DND-41 (cell line): ENCODE measurements at regions not wholly inside any gene's neighbourhood (a gene's known extent, or its start where the extent isn't known, plus 50 kb on each side); places are given as distances from the start of the nearest gene placed in this dataset.

Source experiments
- ATAC-seq: fragments of 200-7000 bp; cut with Tn5 transposase; 3 replicates; pipeline ENCODE4 v1.9.1; 2021; ENCODE audit warnings: low read depth; ENCODE audit not compliant: insufficient read depth
- DNase-seq: peaks from one replicate; pipeline ENCODE4 v3.0.0-alpha.2; 2020
- H2AFZ ChIP-seq: 2 replicates; pipeline ENCODE4 v1.6.0; 2012; ENCODE audit warnings: low read depth, low read length
- H3K27ac ChIP-seq: 2 replicates; pipeline ENCODE4 v1.5.1; 2012; ENCODE audit warnings: low read length, inconsistent platforms
- H3K27me3 ChIP-seq: fragments of 200-600 bp; sonication (generic); 2 replicates; pipeline ENCODE4 v1.6.0; 2012; ENCODE audit warnings: low read length, mild to moderate bottlenecking, inconsistent platforms; ENCODE audit not compliant: insufficient read depth, poor library complexity
- H3K36me3 ChIP-seq: 2 replicates; pipeline ENCODE4 v1.5.1; 2012; ENCODE audit warnings: low read length, inconsistent platforms; ENCODE audit not compliant: insufficient read depth
- H3K4me1 ChIP-seq: 2 replicates; pipeline ENCODE4 v1.5.1; 2012; ENCODE audit warnings: mild to moderate bottlenecking, low read length; ENCODE audit not compliant: insufficient read depth
- H3K4me2 ChIP-seq: 2 replicates; pipeline ENCODE4 v1.6.0; 2012; ENCODE audit warnings: mild to moderate bottlenecking, moderate library complexity, low read length, inconsistent platforms; ENCODE audit not compliant: insufficient read depth
- H3K4me3 ChIP-seq, 2 experiments: fragments of 200-600 bp in 1 of 2; shearing (Covaris generic) in 1 of 2; 2 replicates each; pipeline ENCODE4 v1.5.1; 2012 to 2016; ENCODE audit warnings: inconsistent platforms in 2 of 2, low read length in 2 of 2, mild to moderate bottlenecking in 2 of 2, low read depth in 1 of 2, moderate library complexity in 1 of 2
- H3K79me2 ChIP-seq: 2 replicates; pipeline ENCODE4 v1.6.0; 2012; ENCODE audit warnings: low read length, inconsistent platforms; ENCODE audit not compliant: insufficient read depth
- H3K9ac ChIP-seq: 2 replicates; pipeline ENCODE4 v1.6.0; 2012; ENCODE audit warnings: low read depth, mild to moderate bottlenecking, inconsistent platforms, low read length, moderate library complexity
- H3K9me3 ChIP-seq: 2 replicates; pipeline ENCODE4 v1.5.1; 2012; ENCODE audit warnings: low read length, moderate library complexity, mild to moderate bottlenecking, inconsistent platforms; ENCODE audit not compliant: insufficient read depth, severe bottlenecking
- H4K20me1 ChIP-seq: 2 replicates; pipeline ENCODE4 v1.6.0; 2012; ENCODE audit warnings: low read length; ENCODE audit not compliant: insufficient read depth
- CTCF ChIP-seq: IDR thresholded peaks from 2 replicates; pipeline ENCODE4 v1.5.1; 2012; ENCODE audit warnings: borderline replicate concordance, low read length, moderate library complexity, mild to moderate bottlenecking; ENCODE audit not compliant: poor library complexity, severe bottlenecking; ENCODE audit errors: extremely low read depth
- EZH2 ChIP-seq: IDR thresholded peaks from 3 replicates; pipeline ENCODE4 v1.6.1; 2012; ENCODE audit warnings: borderline replicate concordance, low read depth, mild to moderate bottlenecking, moderate library complexity, low read length, inconsistent platforms; ENCODE audit not compliant: severe bottlenecking

- H3K36me3 ChIP-seq, result no peaks in the 10 kb centered on the region
- no peak overlapping the region for H2AFZ ChIP-seq
- H3K79me2 ChIP-seq, result no peaks in the 10 kb centered on the region
- DNase-seq (no peak), ATAC-seq (no peak)
- no peak overlapping the region for H3K4me3 ChIP-seq
- H3K27ac ChIP-seq, result no peak overlapping the region
- TF ChIP-seq CTCF (no peak), EZH2 (no peak)
- peaks cover 24% of the 10 kb centered on the region for H3K27me3 ChIP-seq
- no peaks in the 10 kb centered on the region for H3K9me3 ChIP-seq
- H3K9ac ChIP-seq, result no peak overlapping the region
- H3K4me1 ChIP-seq, result no peaks in the 10 kb centered on the region
- H4K20me1 ChIP-seq, result 0 out of 2 replicates have a peak, but pooled peaks cover 2% of the 10 kb centered on the region
- H3K4me2 ChIP-seq, result no peak overlapping the region
Measured at GRCh38 chr11:116244439-116244838, 528.3 kb downstream of the BUD13 start.

- no peak overlapping the region for H3K9ac ChIP-seq
- no peak overlapping the region for H3K27ac ChIP-seq
- DNase-seq (no peak), ATAC-seq (no peak)
- H3K9me3 ChIP-seq, result no peaks in the 10 kb centered on the region
- no peak overlapping the region for H2AFZ ChIP-seq
- H3K4me1 ChIP-seq, result no peaks in the 10 kb centered on the region
- H3K36me3 ChIP-seq, result no peaks in the 10 kb centered on the region
- H4K20me1 ChIP-seq, result 0 out of 2 replicates have a peak, but pooled peaks cover 2% of the 10 kb centered on the region
- H3K4me3 ChIP-seq, result no peak overlapping the region
- H3K79me2 ChIP-seq, result no peaks in the 10 kb centered on the region
- no peak overlapping the region for H3K4me2 ChIP-seq
- no peak for TF ChIP-seq EZH2
- no peak for TF ChIP-seq CTCF
- H3K27me3 ChIP-seq, result peaks cover 23% of the 10 kb centered on the region
Measured at GRCh38 chr11:116243991-116244390, 528.8 kb downstream of the BUD13 start.

DNA sequence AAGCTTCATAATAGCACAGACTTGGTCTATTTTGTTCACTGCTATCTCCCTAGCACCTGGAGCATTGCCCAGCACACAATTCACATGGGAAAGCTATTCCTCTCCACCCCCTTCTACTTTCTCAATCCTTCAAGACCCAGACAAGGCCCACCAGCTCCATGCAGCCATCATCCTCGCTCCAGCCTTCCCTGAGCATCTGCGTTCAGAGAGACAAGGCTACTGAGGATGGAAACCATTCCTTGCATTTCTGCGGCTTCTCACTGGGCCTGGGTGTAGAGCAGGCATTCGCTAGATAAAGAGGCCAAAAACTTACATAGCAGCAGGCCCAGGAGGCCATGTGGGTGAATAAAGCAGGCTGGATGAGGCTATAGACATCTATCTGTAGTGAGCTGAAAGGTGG lies 530.8 kb downstream of the BUD13 start:
- Histone ChIP-seq H3K27ac (no peak overlapping the region), H3K9me3 (no peaks in the 10 kb centered on the region), H2AFZ (no peak overlapping the region), H3K79me2 (no peaks in the 10 kb centered on the region), H3K9ac (no peak overlapping the region), H3K27me3 (peaks cover 19% of the 10 kb centered on the region), H3K4me1 (no peaks in the 10 kb centered on the region), H3K36me3 (no peaks in the 10 kb centered on the region), H4K20me1 (0 out of 2 replicates have a peak, but pooled peaks cover 2% of the 10 kb centered on the region), H3K4me3 (no peak overlapping the region), H3K4me2 (no peak overlapping the region)
- no peak for ATAC-seq
- no peak for DNase-seq
- TF ChIP-seq EZH2 (no peak), CTCF (no peak)

DNA sequence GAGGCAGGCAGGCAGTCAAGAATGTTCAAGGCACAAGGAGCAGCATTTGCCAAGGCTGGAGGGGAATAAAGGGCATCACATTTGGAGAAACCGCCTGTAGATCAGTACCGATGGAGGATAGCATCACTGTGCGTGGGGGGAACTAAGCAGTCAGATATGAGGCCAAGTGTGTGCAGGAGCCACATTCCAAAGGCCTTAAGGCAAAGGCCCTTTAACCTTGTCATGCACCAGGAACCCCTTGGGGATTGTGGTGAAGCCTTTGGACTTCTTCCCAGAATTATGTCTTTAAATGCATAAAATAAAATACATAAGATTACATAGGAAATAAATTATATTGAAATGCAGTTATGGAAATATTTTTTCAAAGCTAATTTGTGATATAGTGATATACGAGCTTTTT lies 532.1 kb downstream of the BUD13 start:
- no peak for DNase-seq
- H3K4me2 ChIP-seq, result no peak overlapping the region
- TF ChIP-seq CTCF (no peak), EZH2 (no peak)
- H3K36me3 ChIP-seq, result no peaks in the 10 kb centered on the region
- no peak overlapping the region for H3K27ac ChIP-seq
- no peaks in the 10 kb centered on the region for H3K9me3 ChIP-seq
- H3K79me2 ChIP-seq, result no peaks in the 10 kb centered on the region
- H3K4me1 ChIP-seq, result no peaks in the 10 kb centered on the region
- H3K9ac ChIP-seq, result no peak overlapping the region
- no peak overlapping the region for H2AFZ ChIP-seq
- H3K4me3 ChIP-seq, result no peak overlapping the region
- 0 out of 2 replicates have a peak, but pooled peaks cover 2% of the 10 kb centered on the region for H4K20me1 ChIP-seq
- peaks cover 19% of the 10 kb centered on the region for H3K27me3 ChIP-seq
- no peak for ATAC-seq
